Erythroblast (primary cell): ENCODE measurements at regions not wholly inside any gene's neighbourhood (a gene's known extent, or its start where the extent isn't known, plus 50 kb on each side); places are given as distances from the start of the nearest gene placed in this dataset.

Source experiments
- GATA1 ChIP-seq: IDR thresholded peaks from 2 replicates; pipeline ENCODE4 v1.6.1; 2011; ENCODE audit warnings: low read depth, mild to moderate bottlenecking, control low read depth, low read length, moderate library complexity
- POLR2A ChIP-seq: IDR thresholded peaks from 2 replicates; pipeline ENCODE4 v1.6.1; 2011; ENCODE audit warnings: mild to moderate bottlenecking, low read length

DNA sequence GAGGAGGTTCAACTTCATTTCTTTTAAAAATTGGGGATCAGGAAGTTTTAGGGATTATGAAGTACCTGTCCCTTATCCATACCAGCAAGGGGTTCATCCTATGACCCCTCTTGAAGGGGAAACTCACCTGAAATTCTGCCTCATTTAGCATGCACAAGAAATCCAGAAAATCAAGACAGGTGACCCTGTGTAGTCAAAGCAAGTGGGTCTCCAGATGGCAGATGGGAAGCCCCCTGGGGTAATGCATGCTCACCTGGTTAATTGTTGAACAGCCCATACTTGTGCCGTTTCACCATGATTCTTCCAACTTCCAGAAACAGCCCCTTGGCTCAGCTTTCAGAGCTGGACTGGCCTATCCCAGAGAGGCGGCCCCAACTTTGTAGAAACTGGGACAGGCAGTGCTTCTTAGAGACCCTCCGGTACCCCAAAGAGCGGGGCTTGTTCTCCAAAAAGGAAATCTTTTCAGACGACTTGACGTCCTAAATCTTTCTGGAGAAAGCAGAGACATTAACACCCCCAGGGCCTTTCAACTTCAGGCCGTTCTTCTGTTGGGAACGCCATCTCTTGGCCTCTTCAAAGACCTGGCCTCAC is 66.3 kb upstream of the ESRRB start:
- TF ChIP-seq POLR2A (no peak), GATA1 (no peak)
